ENCODE measurements at regions not wholly inside any gene's neighbourhood (a gene's known extent, or its start where the extent isn't known, plus 50 kb on each side); places are given as distances from the start of the nearest gene placed in this dataset.

DNA sequence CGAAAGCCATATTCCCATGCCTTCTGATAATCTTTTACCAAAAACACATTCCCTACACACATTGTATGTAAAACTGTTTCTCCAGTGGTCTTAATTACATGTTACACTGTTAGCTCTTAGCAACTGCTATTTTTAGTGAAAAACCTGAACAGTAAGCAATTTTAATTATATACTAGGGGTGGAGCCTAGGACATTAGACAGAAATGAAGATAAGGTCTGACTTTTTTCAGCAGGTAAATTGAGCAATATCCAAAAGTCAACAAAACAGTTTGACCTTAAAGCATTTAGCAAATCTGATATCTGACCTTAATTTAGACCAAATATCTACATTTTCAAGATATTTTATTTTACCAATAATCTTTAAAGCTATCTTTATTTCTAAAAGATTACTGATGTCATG lies 60.2 kb downstream of the PDE6H start:
- DNase-seq, result no peak

DNA sequence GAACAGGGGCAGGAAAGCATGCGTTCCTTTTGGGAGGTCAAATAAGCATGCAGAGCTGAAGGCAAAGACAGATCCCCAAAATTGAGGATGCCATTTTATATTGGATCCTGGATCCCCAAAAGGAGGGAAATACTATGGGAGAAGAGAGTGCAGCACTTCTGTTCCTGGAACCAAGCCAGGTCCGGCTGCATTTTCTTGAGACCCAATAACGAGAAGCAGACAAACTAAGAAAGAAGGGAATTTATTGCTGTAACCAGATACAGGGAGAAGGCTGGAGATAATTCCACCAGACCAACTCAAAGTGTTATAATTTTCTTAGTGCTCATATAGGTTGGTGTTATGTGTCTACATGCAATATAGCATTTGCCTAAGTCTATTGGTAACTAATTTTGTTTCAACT lies 60.8 kb downstream of the PDE6H start:
- DNase-seq, result no peak

DNA sequence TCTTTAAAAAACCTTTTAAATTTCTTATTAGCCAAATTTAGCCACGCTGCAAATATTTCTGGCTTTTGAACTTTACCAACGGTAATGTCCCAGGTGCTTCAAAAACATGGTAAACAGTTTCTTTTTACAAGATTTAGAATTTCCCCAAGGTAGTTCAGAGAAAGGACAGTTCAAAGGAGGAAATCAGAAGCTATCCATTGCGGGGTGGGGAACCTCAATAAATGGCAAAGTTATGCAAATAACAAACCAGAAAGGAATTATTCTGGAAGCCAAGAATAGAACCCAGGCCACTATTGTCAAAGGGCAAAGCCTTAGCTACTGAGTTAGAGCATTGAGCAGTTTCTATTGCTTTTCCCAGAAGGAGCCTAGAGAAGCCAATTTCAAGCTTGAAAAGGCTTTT lies 62.3 kb downstream of the PDE6H start:
- no peak for DNase-seq

- DNase-seq, result no peak
These were observed 64.3 kb downstream of the PDE6H start for GRCh38 chr12:15037091-15037687.

DNA sequence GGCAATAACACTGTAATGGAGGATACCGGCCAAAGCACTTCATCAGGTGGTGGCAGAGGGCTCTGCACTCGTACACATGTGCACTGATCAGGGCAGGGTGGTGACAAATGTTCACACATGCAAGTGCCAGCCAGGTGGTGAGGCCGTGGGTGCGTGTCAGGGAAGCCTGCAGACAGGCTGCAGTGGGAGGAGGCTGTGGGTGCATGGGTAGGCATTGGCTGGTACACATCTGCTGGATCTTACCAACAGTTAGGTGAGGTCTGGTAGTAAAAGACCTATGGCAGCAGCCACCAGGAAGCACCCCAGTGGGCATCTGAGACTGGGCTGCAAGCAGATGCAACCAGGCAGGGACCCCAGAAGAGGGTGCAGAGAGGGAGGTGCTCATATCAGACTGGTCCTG lies 65.3 kb downstream of the PDE6H start:
- no peak for DNase-seq

DNA sequence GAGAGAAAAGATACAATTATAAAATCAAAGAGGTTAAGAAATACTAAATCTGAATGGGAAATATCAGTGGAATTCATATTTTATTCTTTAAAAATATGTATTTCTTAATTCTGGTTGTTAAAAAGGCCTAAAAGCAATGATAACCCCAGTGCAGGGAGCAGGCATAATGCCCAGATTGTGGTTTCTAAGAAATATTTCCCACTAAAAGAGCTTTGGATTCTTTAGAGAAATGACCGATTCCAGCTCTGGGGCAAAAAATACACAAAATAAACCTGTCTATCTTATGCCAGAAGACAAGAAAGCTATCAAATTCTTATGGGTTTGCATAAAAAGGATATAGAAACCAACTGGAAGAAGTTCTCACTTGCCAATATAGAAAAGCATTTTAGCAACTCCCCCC lies 71.6 kb downstream of the PDE6H start:
- no peak for DNase-seq

- no peak for DNase-seq
These were observed 72.6 kb downstream of the PDE6H start for GRCh38 chr12:15045451-15045850.

- DNase-seq, result no peak
These were observed 74.8 kb downstream of the PDE6H start for GRCh38 chr12:15047611-15048010.

GRCh38 chr12:15049461-15050153 lies 76.8 kb downstream of the PDE6H start:
- no peak for DNase-seq

DNA sequence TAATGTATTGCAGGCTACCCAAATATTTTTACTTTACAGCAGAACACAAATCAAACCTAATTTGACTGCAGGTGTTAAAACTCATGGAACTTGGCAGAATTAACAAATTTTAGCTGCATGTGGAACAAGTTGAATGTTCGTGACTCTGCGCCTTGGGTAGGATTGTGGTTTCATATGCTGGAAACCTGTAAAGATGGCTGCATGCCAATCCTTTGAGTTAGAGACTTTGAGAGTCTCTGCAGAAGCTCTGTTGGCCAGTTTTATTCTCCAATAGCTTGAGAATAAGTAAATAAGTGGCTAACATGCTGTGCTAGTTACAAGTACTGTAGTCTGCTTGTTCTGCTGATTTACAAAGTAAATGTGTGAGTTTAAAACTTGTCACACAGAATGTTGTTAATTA lies 77.8 kb downstream of the PDE6H start:
- DNase-seq, result peak; percentile 4

DNA sequence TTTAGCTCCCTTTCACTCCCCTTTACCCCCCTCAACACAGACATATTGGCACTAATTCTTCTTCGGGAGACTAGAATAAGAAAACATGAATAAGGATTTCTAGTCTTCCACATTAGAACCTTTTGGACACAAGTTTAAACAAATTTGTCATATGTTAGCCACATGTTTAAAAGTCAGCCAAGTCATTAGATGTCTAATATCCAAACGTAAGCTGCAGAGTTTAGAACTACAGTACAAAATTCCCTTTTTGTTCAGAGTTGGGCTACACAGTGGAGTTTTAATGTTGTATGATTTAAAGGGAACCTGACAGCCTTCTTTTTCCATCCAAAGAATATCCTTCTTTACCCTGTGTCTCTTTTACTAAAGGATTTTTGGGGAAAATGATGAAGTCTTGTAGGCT lies 79.8 kb downstream of the PDE6H start:
- DNase-seq, result no peak

DNA sequence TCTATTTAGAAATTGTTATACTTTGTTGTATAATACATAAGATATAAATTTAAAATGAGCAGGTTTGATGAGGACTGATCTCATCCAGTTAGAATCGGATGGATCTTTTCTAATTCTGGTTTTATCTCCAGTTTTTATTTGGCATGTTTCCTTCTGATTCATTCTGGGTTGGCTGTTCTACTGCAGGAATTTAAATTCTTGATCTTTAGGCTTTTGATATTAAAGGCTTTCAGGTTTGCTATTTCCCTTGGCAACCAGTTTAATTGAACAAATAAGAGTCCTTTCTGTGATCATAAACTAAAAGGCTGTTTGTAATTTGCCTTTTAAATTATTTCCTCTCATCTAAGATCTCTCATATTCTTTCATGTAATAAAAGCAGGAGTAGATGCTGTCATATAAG lies 83.4 kb downstream of the PDE6H start:
- DNase-seq, result no peak

Measured in activated CD4-positive, alpha-beta T cell treated with anti-CD3 and anti-CD28 coated beads, Interleukin-2, Interleukin-6, amounts not matched to agents 100 ng/mL and 50 ng/mL, durations not matched to agents 16 hours and 8 hours (primary cell).